ENCODE measurements at regions not wholly inside any gene's neighbourhood (a gene's known extent, or its start where the extent isn't known, plus 50 kb on each side); places are given as distances from the start of the nearest gene placed in this dataset.

DNA sequence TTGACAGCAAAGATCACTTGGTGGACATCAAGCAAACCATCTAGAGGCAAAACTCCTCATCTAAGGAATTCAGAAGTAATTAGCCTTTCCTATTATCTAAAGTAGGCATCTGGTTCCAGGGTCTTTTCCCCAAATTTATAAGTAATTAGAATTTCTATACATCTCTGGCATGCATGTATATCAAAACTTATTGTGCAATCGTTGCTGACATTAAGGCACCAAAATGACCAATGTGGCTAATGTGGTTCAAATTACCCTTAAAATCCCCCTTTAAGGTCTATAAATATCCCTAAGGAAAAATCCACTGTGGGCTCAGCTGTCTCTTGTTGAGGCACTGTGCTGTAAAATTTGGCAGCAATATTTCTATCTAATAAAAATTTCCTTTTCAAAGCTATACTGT is 695.9 kb upstream of the LRRTM4 start:
- Histone ChIP-seq H3K4me3 (ENCODE audit: insufficient read depth, low read length) (no peak overlapping the region), H3K4me1 (ENCODE audit: insufficient read depth, low read length) (no peaks in the 10 kb centered on the region), H3K27me3 (ENCODE audit: insufficient read depth, low read length) (no peaks in the 10 kb centered on the region), H3K36me3 (ENCODE audit: insufficient read depth, low read length) (no peaks in the 10 kb centered on the region), H4K20me1 (ENCODE audit: insufficient read depth, low read length) (no peaks in the 10 kb centered on the region), H3K79me2 (ENCODE audit: insufficient read depth, low read length) (no peaks in the 10 kb centered on the region), H3K27ac (ENCODE audit: low read depth, low read length) (no peak overlapping the region), H3K4me2 (ENCODE audit: insufficient read depth, low read length) (no peak overlapping the region), H3K9me3 (ENCODE audit: low read depth, low read length) (no peaks in the 10 kb centered on the region), H2AFZ (ENCODE audit: low read length) (no peak overlapping the region)
- TF ChIP-seq, protein P1, sequence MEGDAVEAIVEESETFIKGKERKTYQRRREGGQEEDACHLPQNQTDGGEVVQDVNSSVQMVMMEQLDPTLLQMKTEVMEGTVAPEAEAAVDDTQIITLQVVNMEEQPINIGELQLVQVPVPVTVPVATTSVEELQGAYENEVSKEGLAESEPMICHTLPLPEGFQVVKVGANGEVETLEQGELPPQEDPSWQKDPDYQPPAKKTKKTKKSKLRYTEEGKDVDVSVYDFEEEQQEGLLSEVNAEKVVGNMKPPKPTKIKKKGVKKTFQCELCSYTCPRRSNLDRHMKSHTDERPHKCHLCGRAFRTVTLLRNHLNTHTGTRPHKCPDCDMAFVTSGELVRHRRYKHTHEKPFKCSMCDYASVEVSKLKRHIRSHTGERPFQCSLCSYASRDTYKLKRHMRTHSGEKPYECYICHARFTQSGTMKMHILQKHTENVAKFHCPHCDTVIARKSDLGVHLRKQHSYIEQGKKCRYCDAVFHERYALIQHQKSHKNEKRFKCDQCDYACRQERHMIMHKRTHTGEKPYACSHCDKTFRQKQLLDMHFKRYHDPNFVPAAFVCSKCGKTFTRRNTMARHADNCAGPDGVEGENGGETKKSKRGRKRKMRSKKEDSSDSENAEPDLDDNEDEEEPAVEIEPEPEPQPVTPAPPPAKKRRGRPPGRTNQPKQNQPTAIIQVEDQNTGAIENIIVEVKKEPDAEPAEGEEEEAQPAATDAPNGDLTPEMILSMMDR (IDR thresholded peaks at IDR 0.05; ENCODE audit: extremely low read depth, low read depth, low read length), result no peak
- no peak for DNase-seq (ENCODE audit: insufficient read length, low spot score, missing footprints)

DNA sequence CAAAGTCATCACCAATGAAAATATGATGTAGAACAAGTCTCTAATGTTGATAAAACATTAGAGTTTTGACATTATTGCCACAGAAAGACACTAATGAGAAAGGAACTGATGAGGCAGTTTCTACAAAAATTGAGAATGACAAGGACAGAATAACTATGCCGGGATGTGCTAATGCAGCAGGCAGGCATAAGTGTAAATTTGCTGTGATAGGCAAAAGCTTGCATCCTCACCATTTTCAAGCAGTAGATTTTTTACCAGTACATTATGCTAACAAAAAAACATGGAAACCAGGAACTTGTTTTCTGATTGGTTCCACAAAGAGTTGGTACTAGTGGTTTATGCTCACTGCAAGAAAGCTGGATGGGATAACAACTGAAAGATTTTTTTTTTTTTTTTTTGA is 715.5 kb upstream of the LRRTM4 start:
- H3K27me3 ChIP-seq (ENCODE audit: insufficient read depth, low read length), result no peaks in the 10 kb centered on the region
- no peak overlapping the region for H2AFZ ChIP-seq (ENCODE audit: low read length)
- no peaks in the 10 kb centered on the region for H3K4me1 ChIP-seq (ENCODE audit: insufficient read depth, low read length)
- no peak overlapping the region for H3K4me2 ChIP-seq (ENCODE audit: insufficient read depth, low read length)
- DNase-seq (ENCODE audit: insufficient read length, low spot score, missing footprints), result no peak
- H3K27ac ChIP-seq (ENCODE audit: low read depth, low read length), result no peak overlapping the region
- no peak overlapping the region for H3K4me3 ChIP-seq (ENCODE audit: insufficient read depth, low read length)
- no peaks in the 10 kb centered on the region for H4K20me1 ChIP-seq (ENCODE audit: insufficient read depth, low read length)
- H3K79me2 ChIP-seq (ENCODE audit: insufficient read depth, low read length), result no peaks in the 10 kb centered on the region
- TF ChIP-seq, protein P1 (IDR thresholded peaks at IDR 0.05; ENCODE audit: extremely low read depth, low read depth, low read length), result no peak
- H3K9me3 ChIP-seq (ENCODE audit: low read depth, low read length), result peaks cover 2% of the 10 kb centered on the region
- H3K36me3 ChIP-seq (ENCODE audit: insufficient read depth, low read length), result no peaks in the 10 kb centered on the region

DNA sequence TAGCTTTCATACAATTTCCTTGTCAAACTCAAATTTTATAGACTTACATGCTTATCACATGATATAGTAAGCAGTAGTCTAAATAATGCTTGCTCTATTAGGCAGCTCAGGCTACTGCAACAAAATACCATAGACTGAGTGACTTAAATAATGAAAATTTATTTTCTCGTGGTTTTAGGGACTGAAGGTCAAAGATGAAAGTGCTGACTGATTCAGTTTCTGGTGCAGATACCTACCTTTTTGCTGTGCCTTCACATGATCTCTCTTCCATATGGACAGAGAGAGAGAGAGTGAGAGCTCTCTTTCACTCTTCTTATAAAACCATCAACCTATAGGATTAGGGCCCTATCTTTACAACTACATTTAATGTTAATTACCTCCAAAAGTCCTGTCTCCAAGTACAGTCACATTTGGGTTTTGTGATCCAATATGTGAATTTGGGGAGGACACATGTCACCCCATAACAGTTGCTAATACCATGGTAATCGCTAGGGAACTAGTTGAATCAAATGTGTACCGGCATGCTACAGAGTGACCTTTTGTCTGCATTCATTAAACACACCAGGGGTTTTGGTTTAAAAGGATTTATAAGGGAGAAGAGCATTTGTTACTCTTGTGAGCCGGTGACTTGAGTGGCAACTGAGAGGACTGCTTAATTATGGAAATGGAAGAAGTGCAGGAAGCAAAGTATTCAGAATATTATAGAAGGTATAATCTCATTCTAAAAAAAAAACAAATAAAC is 723.4 kb upstream of the LRRTM4 start:
- Histone ChIP-seq H3K4me3 (ENCODE audit: insufficient read depth, low read length) (no peak overlapping the region), H3K4me2 (ENCODE audit: insufficient read depth, low read length) (no peak overlapping the region), H3K79me2 (ENCODE audit: insufficient read depth, low read length) (no peaks in the 10 kb centered on the region), H3K4me1 (ENCODE audit: insufficient read depth, low read length) (no peaks in the 10 kb centered on the region), H3K9me3 (ENCODE audit: low read depth, low read length) (peaks cover 2% of the 10 kb centered on the region), H4K20me1 (ENCODE audit: insufficient read depth, low read length) (no peaks in the 10 kb centered on the region), H3K27me3 (ENCODE audit: insufficient read depth, low read length) (no peaks in the 10 kb centered on the region), H3K27ac (ENCODE audit: low read depth, low read length) (no peak overlapping the region), H2AFZ (ENCODE audit: low read length) (no peak overlapping the region), H3K36me3 (ENCODE audit: insufficient read depth, low read length) (no peaks in the 10 kb centered on the region)
- DNase-seq (ENCODE audit: insufficient read length, low spot score, missing footprints), result no peak
- TF ChIP-seq, protein P1 (IDR thresholded peaks at IDR 0.05; ENCODE audit: extremely low read depth, low read depth, low read length), result no peak

DNA sequence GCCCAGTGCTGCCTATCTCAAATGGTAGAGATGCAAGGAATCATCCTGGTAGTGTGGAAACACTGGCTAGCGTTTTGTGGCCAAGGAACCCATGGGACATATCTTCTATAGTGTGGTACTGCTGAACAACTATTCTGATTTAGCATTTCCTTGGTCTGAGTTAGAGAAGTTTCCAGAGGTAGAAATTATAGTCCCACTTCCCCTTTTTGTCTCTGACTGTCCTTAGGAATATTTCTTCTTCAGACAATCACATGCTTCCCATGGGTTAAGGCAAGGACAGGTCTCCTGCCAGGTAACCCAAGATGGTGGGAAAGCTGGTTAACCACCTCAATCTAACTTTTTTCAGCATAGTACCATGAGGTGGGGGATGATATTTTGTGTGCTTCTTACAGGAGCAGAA is 729.5 kb upstream of the LRRTM4 start:
- no peak for DNase-seq (ENCODE audit: insufficient read length, low spot score, missing footprints)
- Histone ChIP-seq H3K4me2 (ENCODE audit: insufficient read depth, low read length) (no peak overlapping the region), H3K27me3 (ENCODE audit: insufficient read depth, low read length) (no peaks in the 10 kb centered on the region), H3K9me3 (ENCODE audit: low read depth, low read length) (no peaks in the 10 kb centered on the region), H3K36me3 (ENCODE audit: insufficient read depth, low read length) (no peaks in the 10 kb centered on the region), H4K20me1 (ENCODE audit: insufficient read depth, low read length) (no peaks in the 10 kb centered on the region), H3K4me3 (ENCODE audit: insufficient read depth, low read length) (no peak overlapping the region), H3K4me1 (ENCODE audit: insufficient read depth, low read length) (no peaks in the 10 kb centered on the region), H3K79me2 (ENCODE audit: insufficient read depth, low read length) (no peaks in the 10 kb centered on the region), H3K27ac (ENCODE audit: low read depth, low read length) (no peak overlapping the region), H2AFZ (ENCODE audit: low read length) (no peak overlapping the region)
- TF ChIP-seq, protein P1 (IDR thresholded peaks at IDR 0.05; ENCODE audit: extremely low read depth, low read depth, low read length), result no peak
